ENCODE measurements at regions not wholly inside any gene's neighbourhood (a gene's known extent, or its start where the extent isn't known, plus 50 kb on each side); places are given as distances from the start of the nearest gene placed in this dataset.

DNA sequence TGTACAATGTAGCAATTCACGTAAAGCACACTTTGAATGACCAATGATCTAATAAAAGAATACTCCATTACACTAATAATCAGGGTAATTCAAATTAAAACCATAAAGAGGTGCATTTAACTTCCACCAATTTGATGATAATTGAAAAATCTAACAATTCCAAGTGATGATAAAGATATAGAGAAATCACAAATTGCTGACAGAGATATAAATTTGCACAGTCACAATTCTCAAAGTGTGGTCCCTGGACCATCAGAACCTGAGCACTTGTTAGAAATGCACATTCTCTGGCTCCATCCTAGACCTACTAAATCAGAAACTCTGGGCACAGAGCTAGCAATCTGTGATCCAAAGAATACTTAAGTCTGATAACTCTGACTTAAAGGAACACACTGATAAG, 165.8 kb upstream of the DCC start:
- H3K27ac ChIP-seq = no peak overlapping the region
- intact Hi-C loops (cut with DNase I) = no loop called here
- no peak overlapping the region for H3K4me3 ChIP-seq
- TF ChIP-seq POLR2A (IDR thresholded peaks at IDR 0.05) = no peak
- TF ChIP-seq, protein P1, sequence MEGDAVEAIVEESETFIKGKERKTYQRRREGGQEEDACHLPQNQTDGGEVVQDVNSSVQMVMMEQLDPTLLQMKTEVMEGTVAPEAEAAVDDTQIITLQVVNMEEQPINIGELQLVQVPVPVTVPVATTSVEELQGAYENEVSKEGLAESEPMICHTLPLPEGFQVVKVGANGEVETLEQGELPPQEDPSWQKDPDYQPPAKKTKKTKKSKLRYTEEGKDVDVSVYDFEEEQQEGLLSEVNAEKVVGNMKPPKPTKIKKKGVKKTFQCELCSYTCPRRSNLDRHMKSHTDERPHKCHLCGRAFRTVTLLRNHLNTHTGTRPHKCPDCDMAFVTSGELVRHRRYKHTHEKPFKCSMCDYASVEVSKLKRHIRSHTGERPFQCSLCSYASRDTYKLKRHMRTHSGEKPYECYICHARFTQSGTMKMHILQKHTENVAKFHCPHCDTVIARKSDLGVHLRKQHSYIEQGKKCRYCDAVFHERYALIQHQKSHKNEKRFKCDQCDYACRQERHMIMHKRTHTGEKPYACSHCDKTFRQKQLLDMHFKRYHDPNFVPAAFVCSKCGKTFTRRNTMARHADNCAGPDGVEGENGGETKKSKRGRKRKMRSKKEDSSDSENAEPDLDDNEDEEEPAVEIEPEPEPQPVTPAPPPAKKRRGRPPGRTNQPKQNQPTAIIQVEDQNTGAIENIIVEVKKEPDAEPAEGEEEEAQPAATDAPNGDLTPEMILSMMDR (IDR thresholded peaks at IDR 0.05) = no peak
- no peak for TF ChIP-seq EP300 (IDR thresholded peaks at IDR 0.05)
- 88 to 96% (median 95%) methylated on average over 1 of the region's 1 CpG for WGBS, 3 donors
- no peaks in the 10 kb centered on the region for H3K4me1 ChIP-seq (ENCODE audit: insufficient read depth)
- H3K36me3 ChIP-seq = no peaks in the 10 kb centered on the region
- H3K9me3 ChIP-seq = no peaks in the 10 kb centered on the region
- H3K27me3 ChIP-seq = no peaks in the 10 kb centered on the region
- no peak for DNase-seq

DNA sequence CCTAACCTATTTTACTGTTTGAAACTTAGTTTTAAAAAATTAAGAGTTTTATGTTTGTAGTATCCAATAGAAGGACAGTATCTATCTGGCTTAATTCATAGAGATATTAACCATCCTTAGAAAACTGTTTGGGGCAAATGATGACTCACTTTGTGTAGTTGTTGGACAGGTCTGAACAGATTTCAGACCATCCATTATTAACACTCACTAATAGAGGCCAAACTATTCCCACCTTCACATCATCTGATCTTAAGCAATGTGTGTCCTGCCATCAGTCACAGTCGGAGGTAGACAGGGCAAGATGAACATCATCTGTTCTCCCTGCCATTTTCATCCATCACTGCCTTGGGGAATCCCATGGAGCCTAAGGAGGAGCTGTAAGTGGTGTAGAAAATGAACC, 164.6 kb upstream of the DCC start:
- DNase-seq = no peak
- H3K36me3 ChIP-seq = no peaks in the 10 kb centered on the region
- TF ChIP-seq, protein P1 (IDR thresholded peaks at IDR 0.05) = no peak
- TF ChIP-seq POLR2A (IDR thresholded peaks at IDR 0.05) = no peak
- TF ChIP-seq EP300 (IDR thresholded peaks at IDR 0.05) = no peak
- H3K27ac ChIP-seq = no peak overlapping the region
- H3K4me1 ChIP-seq (ENCODE audit: insufficient read depth) = no peaks in the 10 kb centered on the region
- WGBS, 3 donors = 60 to 77% (median 68%) methylated on average over 1 of the region's 1 CpG
- no peaks in the 10 kb centered on the region for H3K9me3 ChIP-seq
- H3K4me3 ChIP-seq = no peak overlapping the region
- intact Hi-C loops (cut with DNase I) = no loop called here
- no peaks in the 10 kb centered on the region for H3K27me3 ChIP-seq

DNA sequence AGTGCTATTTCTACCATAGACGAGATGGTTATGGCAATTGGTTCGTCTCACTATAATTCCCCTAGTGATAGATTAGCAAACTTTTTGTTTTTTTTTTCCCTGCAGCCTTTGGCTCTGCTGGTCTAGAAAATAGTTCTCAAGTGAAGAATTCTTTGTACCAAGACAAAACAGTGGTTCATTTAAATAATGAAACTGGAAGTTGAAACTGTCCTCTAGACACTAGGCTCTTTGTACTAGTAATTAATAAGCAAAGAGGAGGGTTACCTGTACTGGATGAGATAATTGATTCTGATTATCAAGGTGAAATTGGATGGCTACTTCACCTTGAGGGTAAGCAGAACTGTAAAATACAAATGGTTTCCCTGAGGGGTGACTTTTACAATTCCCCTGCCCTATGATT, 156.9 kb upstream of the DCC start:
- WGBS, 3 donors = 91 to 95% (median 93%) methylated on average over 2 of the region's 2 CpGs
- TF ChIP-seq EP300 (IDR thresholded peaks at IDR 0.05) = no peak
- TF ChIP-seq, protein P1 (IDR thresholded peaks at IDR 0.05) = no peak
- TF ChIP-seq POLR2A (IDR thresholded peaks at IDR 0.05) = no peak

DNA sequence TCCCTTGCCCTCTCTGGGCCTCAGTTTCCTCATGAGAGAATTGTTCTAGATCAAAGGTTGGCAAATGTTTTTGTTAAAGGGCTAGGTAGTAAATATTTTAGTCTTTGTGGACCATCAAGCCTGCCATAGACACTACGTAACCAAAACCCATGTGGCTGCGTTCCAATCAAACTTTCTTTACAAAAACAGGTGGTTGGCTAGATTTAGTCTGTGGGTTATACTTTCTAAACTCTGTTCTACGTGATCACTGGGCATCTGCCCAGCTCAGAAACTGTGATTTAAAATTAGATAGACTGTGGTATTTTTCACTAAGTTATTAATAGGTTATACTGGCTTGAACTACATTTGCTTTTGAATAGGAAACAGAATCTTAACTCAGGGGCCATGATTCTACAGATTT, 149.8 kb upstream of the DCC start:
- WGBS, 3 donors = 73 to 77% (median 75%) methylated on average over 3 of the region's 3 CpGs
- no peaks in the 10 kb centered on the region for H3K27me3 ChIP-seq
- H3K36me3 ChIP-seq = no peaks in the 10 kb centered on the region
- H3K9me3 ChIP-seq = no peaks in the 10 kb centered on the region
- H3K4me1 ChIP-seq (ENCODE audit: insufficient read depth) = no peaks in the 10 kb centered on the region
- TF ChIP-seq, protein P1 (IDR thresholded peaks at IDR 0.05) = no peak
- TF ChIP-seq EP300 (IDR thresholded peaks at IDR 0.05) = no peak
- intact Hi-C loops (cut with DNase I) = no loop called here
- no peak overlapping the region for H3K4me3 ChIP-seq
- DNase-seq = no peak
- H3K27ac ChIP-seq = no peak overlapping the region

More for the DNA sequence above, 156.9 kb upstream of the DCC start:
- DNase-seq = no peak
- H3K4me3 ChIP-seq = no peak overlapping the region
- H3K4me1 ChIP-seq (ENCODE audit: insufficient read depth) = no peaks in the 10 kb centered on the region
- H3K9me3 ChIP-seq = no peaks in the 10 kb centered on the region
- intact Hi-C loops (cut with DNase I) = no loop called here
- H3K27ac ChIP-seq = no peak overlapping the region
- no peaks in the 10 kb centered on the region for H3K36me3 ChIP-seq
- no peaks in the 10 kb centered on the region for H3K27me3 ChIP-seq

DNA sequence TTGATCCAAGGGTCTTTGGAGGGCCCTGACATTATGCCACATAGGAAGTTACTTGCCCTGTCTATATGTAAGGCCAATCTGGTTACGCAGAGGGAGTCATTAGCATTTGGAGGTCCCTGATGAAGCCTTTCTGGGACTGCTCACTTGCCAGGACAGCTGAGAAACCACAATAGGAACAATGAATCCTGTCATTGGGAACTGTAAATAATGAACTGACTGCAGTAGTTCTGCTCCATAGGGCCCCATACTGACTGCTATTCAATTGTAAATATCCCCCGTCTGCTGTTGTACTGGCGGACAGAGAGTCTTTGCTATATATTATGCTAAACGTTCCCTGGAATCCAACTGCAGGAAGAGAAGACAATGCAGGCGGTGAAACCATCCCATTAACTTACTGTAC, 149.4 kb upstream of the DCC start:
- intact Hi-C loops (cut with DNase I) = no loop called here
- H3K9me3 ChIP-seq = no peaks in the 10 kb centered on the region
- H3K27me3 ChIP-seq = no peaks in the 10 kb centered on the region
- no peaks in the 10 kb centered on the region for H3K36me3 ChIP-seq
- no peak for DNase-seq
- H3K4me1 ChIP-seq (ENCODE audit: insufficient read depth) = no peaks in the 10 kb centered on the region
- TF ChIP-seq, protein P1 (IDR thresholded peaks at IDR 0.05) = no peak
- TF ChIP-seq POLR2A (IDR thresholded peaks at IDR 0.05) (no peak), EP300 (IDR thresholded peaks at IDR 0.05) (no peak)
- no peak overlapping the region for H3K27ac ChIP-seq
- 77 to 79% (median 77%) methylated on average over 5 of the region's 5 CpGs for WGBS, 3 donors
- H3K4me3 ChIP-seq = no peak overlapping the region

Data from ovary (tissue), 7 donors.